Stomach (tissue), 8 donors: ENCODE measurements at regions not wholly inside any gene's neighbourhood (a gene's known extent, or its start where the extent isn't known, plus 50 kb on each side); places are given as distances from the start of the nearest gene placed in this dataset.

Experiments
- DNase-seq, 2 donors: peaks; one replicate each; pipeline versions ENCODE4 v3.0.0 to v3.0.0-alpha.2; 2013 to 2019
- H3K27ac ChIP-seq, 5 donors: fragments of 200-600 bp in 4 of 5; sonication (generic) in 4 of 5; one replicate each; pipeline ENCODE4 v1.5.1; 2013 to 2019; ENCODE audit warnings: mild to moderate bottlenecking in 1 of 5, moderate library complexity in 1 of 5
- H3K27me3 ChIP-seq, 3 donors: fragments of 200-600 bp; sonication (generic); one replicate each; pipeline ENCODE4 v1.5.1; 2017 to 2019; ENCODE audit warnings: mixed run types in 1 of 3
- H3K36me3 ChIP-seq, 4 donors: fragments of 200-600 bp; sonication (generic); 1 replicate in 3 of 4; 2 replicates in 1 of 4; pipeline ENCODE4 v1.5.1; 2016 to 2019
- H3K4me1 ChIP-seq, 4 donors: fragments of 200-600 bp; sonication (generic); one replicate each; pipeline ENCODE4 v1.5.1; 2016 to 2019
- H3K4me3 ChIP-seq, 4 donors: fragments of 200-600 bp; sonication (generic) in 3 of 4; one replicate each; pipeline ENCODE4 v1.5.1; 2016 to 2019; ENCODE audit warnings: mild to moderate bottlenecking in 1 of 4
- H3K9me3 ChIP-seq, 4 donors: fragments of 200-600 bp; sonication (generic); one replicate each; pipeline ENCODE4 v1.5.1; 2016 to 2019
- CTCF ChIP-seq, 7 experiments: fragments of 450-650 bp in 4 of 7; fragments of 200-600 bp in 3 of 7; sonication (generic) in 3 of 7; IDR thresholded peaks; one replicate each; pipeline ENCODE4 v1.5.1; 2016 to 2019; ENCODE audit warnings: antibody characterized with exemption in 7 of 7, control low read depth in 2 of 7, mild to moderate bottlenecking in 1 of 7
- EP300 ChIP-seq: sonication (generic); formaldehyde crosslinking; IDR thresholded peaks from one replicate; pipeline ENCODE4 v1.6.1; 2017; ENCODE audit warnings: antibody characterized with exemption
- POLR2A ChIP-seq, 4 donors: fragments of 450-650 bp; IDR thresholded peaks; one replicate each; pipeline ENCODE4 v1.6.1; 2016; ENCODE audit warnings: antibody characterized with exemption in 4 of 4, control low read depth in 2 of 4, mild to moderate bottlenecking in 1 of 4, moderate library complexity in 1 of 4
- POLR2AphosphoS5 ChIP-seq, 3 donors: sonication (generic); formaldehyde crosslinking; IDR thresholded peaks; one replicate each; pipeline ENCODE4 v1.6.1; 2016; ENCODE audit warnings: antibody characterized with exemption in 3 of 3
- WGBS, 5 donors: extraction: QIAGEN DNeasy Blood & Tissue Kit in 3 of 5; methylation state at CpG; one replicate each; pipeline versions ENCODE4 v1.1.5 to v1.1.7; 2013 to 2018; 5-methylcytosine and 5-hydroxymethylcytosine counted together
- intact Hi-C: fragments of 100-400 bp; cut with DNase I; formaldehyde crosslinking; loops from one replicate; pipeline ENCODE4 v1.15.1; 2023; ENCODE audit warnings: low total_unique reads
- donor health status: healthy with polysubstance abuse.
- donor health status: Bipolar disorder and iron deficiency.
- donor health status: healthy.

- TF ChIP-seq EP300 (no peak), POLR2AphosphoS5 (IDR thresholded peaks at IDR 0.05) (no peak), CTCF (IDR thresholded peaks at IDR 0.05) (no peak), POLR2A (IDR thresholded peaks at IDR 0.05) (no peak)
- Histone ChIP-seq H3K4me3 (no peak overlapping the region), H3K4me1 (peaks cover 0 to 5% (median 0%) of the 10 kb centered on the region in 4 donors), H3K27me3 (no peaks in the 10 kb centered on the region), H3K27ac (no peak overlapping the region), H3K36me3 (no peaks in the 10 kb centered on the region), H3K9me3 (no peaks in the 10 kb centered on the region)
- peak; percentile 33 to 87 for DNase-seq
- intact Hi-C loops, result no loop called here
- 31 to 46% (median 42%) methylated on average over 5 of the region's 5 CpGs for WGBS, 5 donors
Measured at GRCh38 chr13:94825507-94825906, 113.2 kb upstream of the SOX21 start.

- intact Hi-C loops, result no loop called here
- WGBS, 5 donors, result 85 to 93% (median 90%) methylated on average over 4 of the region's 4 CpGs
- Histone ChIP-seq H3K27me3 (no peaks in the 10 kb centered on the region), H3K36me3 (no peaks in the 10 kb centered on the region), H3K9me3 (no peaks in the 10 kb centered on the region), H3K27ac (no peak overlapping the region), H3K4me1 (peaks cover 0 to 5% (median 0%) of the 10 kb centered on the region in 4 donors), H3K4me3 (no peak overlapping the region)
- DNase-seq, result no peak
- TF ChIP-seq EP300, result no peak
- no peak for TF ChIP-seq CTCF (IDR thresholded peaks at IDR 0.05)
- no peak for TF ChIP-seq POLR2A (IDR thresholded peaks at IDR 0.05)
- no peak for TF ChIP-seq POLR2AphosphoS5 (IDR thresholded peaks at IDR 0.05)
Measured at GRCh38 chr13:94824601-94825000, 112.3 kb upstream of the SOX21 start.

GRCh38 chr13:94822356-94822755 lies 110.0 kb upstream of the SOX21 start:
- intact Hi-C loops, result no loop called here
- TF ChIP-seq POLR2A (IDR thresholded peaks at IDR 0.05), result no peak
- TF ChIP-seq POLR2AphosphoS5 (IDR thresholded peaks at IDR 0.05), result no peak
- no peak for TF ChIP-seq EP300
- no peak for TF ChIP-seq CTCF (IDR thresholded peaks at IDR 0.05)
- Histone ChIP-seq H3K4me1 (peaks cover 0 to 5% (median 0%) of the 10 kb centered on the region in 4 donors), H3K9me3 (no peaks in the 10 kb centered on the region), H3K27ac (no peak overlapping the region), H3K4me3 (no peak overlapping the region), H3K36me3 (no peaks in the 10 kb centered on the region), H3K27me3 (no peaks in the 10 kb centered on the region)
- 82 to 94% (median 86%) methylated on average over 3 of the region's 3 CpGs for WGBS, 5 donors
- no peak for DNase-seq

GRCh38 chr13:94816256-94816655 lies 103.9 kb upstream of the SOX21 start:
- H3K27ac ChIP-seq, result no peak overlapping the region
- H3K27me3 ChIP-seq, result no peaks in the 10 kb centered on the region
- no peaks in the 10 kb centered on the region for H3K9me3 ChIP-seq
- H3K4me1 ChIP-seq, result no peaks in the 10 kb centered on the region
- intact Hi-C loops, result no loop called here
- TF ChIP-seq POLR2AphosphoS5 (IDR thresholded peaks at IDR 0.05) (no peak), EP300 (no peak), POLR2A (IDR thresholded peaks at IDR 0.05) (no peak), CTCF (IDR thresholded peaks at IDR 0.05) (no peak)
- 92 to 97% (median 96%) methylated on average over 7 of the region's 7 CpGs for WGBS, 5 donors
- no peak for DNase-seq
- no peak overlapping the region for H3K4me3 ChIP-seq
- H3K36me3 ChIP-seq, result no peaks in the 10 kb centered on the region
